Neural cell (in vitro differentiated cells): ENCODE measurements at regions not wholly inside any gene's neighbourhood (a gene's known extent, or its start where the extent isn't known, plus 50 kb on each side); places are given as distances from the start of the nearest gene placed in this dataset.

Source experiments
- H2AFZ ChIP-seq: fragments of 200-600, 300-800 bp; sonication (generic), shearing (Covaris generic); 2 replicates; pipeline ENCODE4 v1.6.0; 2014; ENCODE audit warnings: low read depth, mild to moderate bottlenecking, antibody characterized with exemption, low read length, moderate library complexity
- H3F3A ChIP-seq: fragments of 200-600 bp; shearing (Covaris generic); 2 replicates; pipeline ENCODE4 v1.6.1; 2016; ENCODE audit warnings: mild to moderate bottlenecking, moderate library complexity, mixed read lengths, antibody characterized with exemption, low read length; ENCODE audit not compliant: insufficient read depth, poor library complexity, severe bottlenecking
- H3K27ac ChIP-seq: fragments of 200-600, 300-800 bp; sonication (generic), shearing (Covaris generic); 2 replicates; pipeline ENCODE4 v1.5.1; 2014; ENCODE audit warnings: mild to moderate bottlenecking, low read length, moderate library complexity
- H3K27me3 ChIP-seq: fragments of 300-800, 200-600 bp; sonication (generic), shearing (Covaris generic); 2 replicates; pipeline ENCODE4 v1.6.0; 2014; ENCODE audit warnings: mild to moderate bottlenecking, low read depth, low read length, moderate library complexity; ENCODE audit not compliant: insufficient read depth
- H3K36me3 ChIP-seq: fragments of 300-800, 200-600 bp; sonication (generic), shearing (Covaris generic); 2 replicates; pipeline ENCODE4 v1.5.1; 2014; ENCODE audit warnings: mild to moderate bottlenecking, antibody characterized with exemption, low read length, moderate library complexity; ENCODE audit not compliant: insufficient read depth
- H3K4me2 ChIP-seq: fragments of 300-800, 200-600 bp; sonication (generic), shearing (Covaris generic); 2 replicates; pipeline ENCODE4 v1.6.0; 2014; ENCODE audit warnings: mild to moderate bottlenecking, low read length
- H3K4me3 ChIP-seq: fragments of 300-800, 200-600 bp; sonication (generic), shearing (Covaris generic); 2 replicates; pipeline ENCODE4 v1.5.1; 2014; ENCODE audit warnings: mild to moderate bottlenecking, low read length, moderate library complexity
- H3K79me2 ChIP-seq: fragments of 200-600 bp; shearing (Covaris generic); replicated peaks from 2 replicates; pipeline ENCODE4 v1.6.0; 2014; ENCODE audit warnings: mild to moderate bottlenecking, low read length, moderate library complexity; ENCODE audit not compliant: insufficient read depth
- H3K9ac ChIP-seq: fragments of 300-800, 200-600 bp; sonication (generic), shearing (Covaris generic); 2 replicates; pipeline ENCODE4 v1.6.1; 2016; ENCODE audit warnings: mild to moderate bottlenecking, low read length, mixed read lengths
- H3K9me2 ChIP-seq: fragments of 200-600 bp; shearing (Covaris generic); 2 replicates; pipeline ENCODE4 v1.6.1; 2016; ENCODE audit warnings: mild to moderate bottlenecking, low read length, mixed read lengths; ENCODE audit not compliant: insufficient read depth
- H3K9me3 ChIP-seq: fragments of 200-600, 300-800 bp; sonication (generic), shearing (Covaris generic); 2 replicates; pipeline ENCODE4 v1.6.1; 2016; ENCODE audit warnings: mild to moderate bottlenecking, mixed run types, low read length, moderate library complexity, mixed read lengths
- H4K20me1 ChIP-seq: fragments of 200-600 bp; shearing (Covaris generic); 2 replicates; pipeline ENCODE4 v1.6.1; 2016; ENCODE audit warnings: mild to moderate bottlenecking, mixed run types; ENCODE audit not compliant: insufficient read depth
- CTCF ChIP-seq: fragments of 450-650 bp; IDR thresholded peaks from 2 replicates; pipeline ENCODE4 v1.5.1; 2014; ENCODE audit warnings: antibody characterized with exemption, mild to moderate bottlenecking, moderate library complexity; ENCODE audit not compliant: poor library complexity, severe bottlenecking
- EP300 ChIP-seq: fragments of 450-650 bp; conservative IDR thresholded peaks from 2 replicates; pipeline ENCODE4 v1.6.1; 2014; ENCODE audit warnings: antibody characterized with exemption, mild to moderate bottlenecking, moderate library complexity; ENCODE audit not compliant: poor library complexity, severe bottlenecking
- EZH2 ChIP-seq: fragments of 200-600, 300-800 bp; shearing (Covaris generic), sonication (generic); IDR thresholded peaks from 2 replicates; pipeline ENCODE4 v1.6.1; 2014; ENCODE audit warnings: antibody characterized with exemption, low read length, borderline replicate concordance, mild to moderate bottlenecking; ENCODE audit not compliant: insufficient read depth, poor library complexity, severe bottlenecking
- MXI1 ChIP-seq: fragments of 450-650 bp; conservative IDR thresholded peaks from 2 replicates; pipeline ENCODE4 v1.6.1; 2014; ENCODE audit warnings: antibody characterized with exemption, mild to moderate bottlenecking; ENCODE audit not compliant: poor library complexity, severe bottlenecking
- POLR2AphosphoS5 ChIP-seq: IDR thresholded peaks from 2 replicates; pipeline ENCODE4 v1.6.1; 2012
- RAD21 ChIP-seq: fragments of 450-650 bp; conservative IDR thresholded peaks from 2 replicates; pipeline ENCODE4 v1.6.1; 2014; ENCODE audit warnings: antibody characterized with exemption, mild to moderate bottlenecking, moderate library complexity
- REST ChIP-seq: IDR thresholded peaks from 2 replicates; pipeline ENCODE4 v1.6.1; 2012; ENCODE audit warnings: borderline replicate concordance
- SMC3 ChIP-seq: fragments of 450-650 bp; conservative IDR thresholded peaks from 2 replicates; pipeline ENCODE4 v1.6.1; 2014; ENCODE audit warnings: antibody characterized with exemption, mild to moderate bottlenecking, moderate library complexity; ENCODE audit not compliant: poor library complexity
- TAF1 ChIP-seq: IDR thresholded peaks from 2 replicates; pipeline ENCODE4 v1.6.1; 2012; ENCODE audit warnings: low read depth

- Histone ChIP-seq H3K27ac (no peak overlapping the region), H3K36me3 (no peaks in the 10 kb centered on the region), H4K20me1 (no peaks in the 10 kb centered on the region), H3K4me2 (no peak overlapping the region), H3K9me2 (no peaks in the 10 kb centered on the region), H3K27me3 (no peaks in the 10 kb centered on the region), H3F3A (no peaks in the 10 kb centered on the region), H3K79me2 (no peaks in the 10 kb centered on the region), H3K9ac (no peak overlapping the region), H3K4me3 (no peak overlapping the region), H3K9me3 (no peaks in the 10 kb centered on the region), H2AFZ (no peak overlapping the region)
- TF ChIP-seq TAF1 (no peak), REST (no peak), SMC3 (no peak), MXI1 (no peak), RAD21 (no peak), POLR2AphosphoS5 (no peak), CTCF (no peak), EZH2 (no peak), EP300 (no peak)
Measured at GRCh38 chr3:76129441-76129840, 344.1 kb upstream of the ZNF717 start.

GRCh38 chr3:76131396-76132153, 346.2 kb upstream of the ZNF717 start:
- Histone ChIP-seq H3K4me2 (no peak overlapping the region), H3K4me3 (no peak overlapping the region), H4K20me1 (no peaks in the 10 kb centered on the region), H3K9ac (no peak overlapping the region), H3K36me3 (no peaks in the 10 kb centered on the region), H3K27me3 (no peaks in the 10 kb centered on the region), H3K27ac (no peak overlapping the region), H2AFZ (no peak overlapping the region), H3K9me2 (no peaks in the 10 kb centered on the region), H3K79me2 (no peaks in the 10 kb centered on the region), H3K9me3 (no peaks in the 10 kb centered on the region), H3F3A (no peaks in the 10 kb centered on the region)
- no peak for TF ChIP-seq RAD21
- no peak for TF ChIP-seq EP300
- no peak for TF ChIP-seq TAF1
- TF ChIP-seq EZH2, result no peak
